ENCODE measurements at regions not wholly inside any gene's neighbourhood (a gene's known extent, or its start where the extent isn't known, plus 50 kb on each side); places are given as distances from the start of the nearest gene placed in this dataset.

GRCh38 chr2:220107380-220107791 lies 480.0 kb downstream of the SLC4A3 start:
- WGBS, 4 donors: 56 to 70% (median 62%) methylated on average over 4 of the region's 4 CpGs
- TF ChIP-seq CTCF (IDR thresholded peaks at IDR 0.05) (no peak), POLR2A (IDR thresholded peaks at IDR 0.05) (no peak)
- Histone ChIP-seq H3K27me3 (no peaks in the 10 kb centered on the region), H3K9me3 (replicated peaks in 1 of 3) (no peaks in the 10 kb centered on the region), H3K4me3 (no peak overlapping the region), H3K27ac (no peak overlapping the region), H3K4me1 (replicated peaks in 1 of 2) (no peaks in the 10 kb centered on the region), H3K36me3 (replicated peaks in 1 of 2) (no peaks in the 10 kb centered on the region)
- no peak for DNase-seq
- intact Hi-C loops (cut with DNase I): no loop called here

DNA sequence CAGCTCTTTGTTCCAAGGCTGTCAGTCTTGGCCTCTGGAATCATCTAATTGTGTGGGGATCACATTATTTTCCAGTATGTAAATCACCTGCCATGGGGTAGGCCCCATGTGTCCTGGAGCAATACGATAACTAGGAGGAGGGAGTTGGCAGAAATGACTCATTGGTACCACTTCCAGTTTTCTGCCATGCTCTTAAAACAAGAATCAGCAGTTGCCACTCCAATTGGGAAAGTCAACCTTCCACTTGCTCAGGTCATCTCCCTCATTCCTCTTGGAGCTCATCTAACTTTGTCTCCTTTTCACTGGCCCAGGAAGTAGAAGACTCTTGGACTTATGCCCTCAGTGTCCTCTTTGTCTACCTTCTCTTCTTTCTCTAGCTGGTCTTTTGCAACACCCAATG lies 487.0 kb downstream of the SLC4A3 start:
- Histone ChIP-seq H3K36me3 (replicated peaks in 1 of 2) (no peaks in the 10 kb centered on the region), H3K4me1 (replicated peaks in 1 of 2) (no peaks in the 10 kb centered on the region), H3K27ac (no peak overlapping the region), H3K27me3 (no peaks in the 10 kb centered on the region), H3K9me3 (replicated peaks in 1 of 3) (no peaks in the 10 kb centered on the region), H3K4me3 (no peak overlapping the region)
- 80 to 100% (median 95%) methylated on average over 1 of the region's 1 CpG for WGBS, 4 donors
- no peak for TF ChIP-seq CTCF (IDR thresholded peaks at IDR 0.05)
- TF ChIP-seq POLR2A (IDR thresholded peaks at IDR 0.05): no peak
- DNase-seq: no peak
- intact Hi-C loops (cut with DNase I): no loop called here

GRCh38 chr2:220117025-220117424 lies 489.6 kb downstream of the SLC4A3 start:
- Histone ChIP-seq H3K27ac (no peak overlapping the region), H3K4me1 (replicated peaks in 1 of 2) (no peaks in the 10 kb centered on the region), H3K4me3 (no peak overlapping the region), H3K27me3 (no peaks in the 10 kb centered on the region), H3K36me3 (replicated peaks in 1 of 2) (no peaks in the 10 kb centered on the region), H3K9me3 (replicated peaks in 1 of 3) (no peaks in the 10 kb centered on the region)
- no peak for DNase-seq
- TF ChIP-seq POLR2A (IDR thresholded peaks at IDR 0.05): no peak
- no peak for TF ChIP-seq CTCF (IDR thresholded peaks at IDR 0.05)
- intact Hi-C loops (cut with DNase I): no loop called here
- 55 to 64% (median 59%) methylated on average over 5 of the region's 5 CpGs for WGBS, 4 donors

- intact Hi-C loops (cut with DNase I): no loop called here
- H3K27me3 ChIP-seq: no peaks in the 10 kb centered on the region
- H3K36me3 ChIP-seq (replicated peaks in 1 of 2): no peaks in the 10 kb centered on the region
- H3K27ac ChIP-seq: no peak overlapping the region
- DNase-seq: no peak
- 59 to 92% (median 68%) methylated on average over 2 of the region's 2 CpGs for WGBS, 4 donors
- TF ChIP-seq CTCF (IDR thresholded peaks at IDR 0.05) (no peak), POLR2A (IDR thresholded peaks at IDR 0.05) (no peak)
- H3K9me3 ChIP-seq (replicated peaks in 1 of 3): no peaks in the 10 kb centered on the region
- no peaks in the 10 kb centered on the region for H3K4me1 ChIP-seq (replicated peaks in 1 of 2)
- H3K4me3 ChIP-seq: no peak overlapping the region
Observed at GRCh38 chr2:220120041-220120440, 492.6 kb downstream of the SLC4A3 start.
